Retinal pigment epithelial cell (primary cell): ENCODE measurements at regions not wholly inside any gene's neighbourhood (a gene's known extent, or its start where the extent isn't known, plus 50 kb on each side); places are given as distances from the start of the nearest gene placed in this dataset.
A peak's percentile ranks its signal among the peaks of the same experiment; 100 is the strongest.

ENCODE experiments used
- DNase-seq: peaks from one replicate; pipeline ENCODE4 v3.0.0-alpha.2; 2010; ENCODE audit warnings: low read depth
- H3K4me3 ChIP-seq: 2 replicates; pipeline ENCODE4 v1.5.1; 2011; ENCODE audit warnings: mild to moderate bottlenecking, low read length, control low read depth, moderate library complexity
- TF ChIP-seq, protein P1 (sequence below): conservative IDR thresholded peaks from 2 replicates; pipeline ENCODE4 v1.5.1; 2011; ENCODE audit warnings: low read depth, low read length, control low read depth, inconsistent platforms

DNA sequence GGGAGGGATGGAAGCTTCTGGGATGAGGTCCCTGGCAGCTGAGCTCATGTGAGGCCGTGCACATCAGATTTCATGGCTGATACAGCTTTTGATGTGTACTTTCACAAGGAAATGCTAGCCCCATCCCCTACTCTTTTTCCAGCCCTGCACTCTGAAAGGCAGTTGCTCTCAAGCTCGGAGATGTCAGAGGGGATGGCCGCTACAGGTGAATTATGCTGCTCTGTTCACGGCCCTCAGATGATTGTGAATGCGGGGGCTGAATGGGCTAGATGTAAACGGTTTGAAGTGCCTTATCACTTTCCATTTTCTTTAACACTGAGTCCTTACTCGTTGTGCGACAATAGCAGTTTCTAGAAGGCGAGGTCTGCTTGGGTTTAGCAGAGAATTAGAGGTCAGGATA is 88.0 kb upstream of the RASGRF1 start:
- TF ChIP-seq, protein P1, sequence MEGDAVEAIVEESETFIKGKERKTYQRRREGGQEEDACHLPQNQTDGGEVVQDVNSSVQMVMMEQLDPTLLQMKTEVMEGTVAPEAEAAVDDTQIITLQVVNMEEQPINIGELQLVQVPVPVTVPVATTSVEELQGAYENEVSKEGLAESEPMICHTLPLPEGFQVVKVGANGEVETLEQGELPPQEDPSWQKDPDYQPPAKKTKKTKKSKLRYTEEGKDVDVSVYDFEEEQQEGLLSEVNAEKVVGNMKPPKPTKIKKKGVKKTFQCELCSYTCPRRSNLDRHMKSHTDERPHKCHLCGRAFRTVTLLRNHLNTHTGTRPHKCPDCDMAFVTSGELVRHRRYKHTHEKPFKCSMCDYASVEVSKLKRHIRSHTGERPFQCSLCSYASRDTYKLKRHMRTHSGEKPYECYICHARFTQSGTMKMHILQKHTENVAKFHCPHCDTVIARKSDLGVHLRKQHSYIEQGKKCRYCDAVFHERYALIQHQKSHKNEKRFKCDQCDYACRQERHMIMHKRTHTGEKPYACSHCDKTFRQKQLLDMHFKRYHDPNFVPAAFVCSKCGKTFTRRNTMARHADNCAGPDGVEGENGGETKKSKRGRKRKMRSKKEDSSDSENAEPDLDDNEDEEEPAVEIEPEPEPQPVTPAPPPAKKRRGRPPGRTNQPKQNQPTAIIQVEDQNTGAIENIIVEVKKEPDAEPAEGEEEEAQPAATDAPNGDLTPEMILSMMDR, result no peak
- no peak overlapping the region for H3K4me3 ChIP-seq
- DNase-seq, result no peak

DNA sequence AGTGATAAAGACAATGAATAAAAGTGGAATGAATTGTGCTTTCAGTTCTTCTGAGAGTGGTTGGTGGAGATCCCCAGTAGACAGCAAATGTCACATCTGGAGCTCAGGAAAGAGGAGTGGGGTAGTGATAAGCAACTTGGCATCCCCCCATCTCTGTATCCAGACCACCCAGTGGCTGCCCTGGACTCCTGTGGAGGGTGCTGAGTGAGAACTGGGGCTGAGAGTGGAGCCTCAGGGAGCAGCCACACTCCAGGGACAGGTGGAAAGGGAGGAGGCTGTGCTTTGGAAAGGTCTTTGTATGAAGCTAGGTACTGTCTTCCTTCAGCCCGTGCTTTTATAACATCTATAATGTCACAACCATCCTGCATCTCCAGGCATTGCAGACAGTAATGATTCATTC is 85.6 kb upstream of the RASGRF1 start:
- no peak overlapping the region for H3K4me3 ChIP-seq
- TF ChIP-seq, protein P1, result no peak
- no peak for DNase-seq

DNA sequence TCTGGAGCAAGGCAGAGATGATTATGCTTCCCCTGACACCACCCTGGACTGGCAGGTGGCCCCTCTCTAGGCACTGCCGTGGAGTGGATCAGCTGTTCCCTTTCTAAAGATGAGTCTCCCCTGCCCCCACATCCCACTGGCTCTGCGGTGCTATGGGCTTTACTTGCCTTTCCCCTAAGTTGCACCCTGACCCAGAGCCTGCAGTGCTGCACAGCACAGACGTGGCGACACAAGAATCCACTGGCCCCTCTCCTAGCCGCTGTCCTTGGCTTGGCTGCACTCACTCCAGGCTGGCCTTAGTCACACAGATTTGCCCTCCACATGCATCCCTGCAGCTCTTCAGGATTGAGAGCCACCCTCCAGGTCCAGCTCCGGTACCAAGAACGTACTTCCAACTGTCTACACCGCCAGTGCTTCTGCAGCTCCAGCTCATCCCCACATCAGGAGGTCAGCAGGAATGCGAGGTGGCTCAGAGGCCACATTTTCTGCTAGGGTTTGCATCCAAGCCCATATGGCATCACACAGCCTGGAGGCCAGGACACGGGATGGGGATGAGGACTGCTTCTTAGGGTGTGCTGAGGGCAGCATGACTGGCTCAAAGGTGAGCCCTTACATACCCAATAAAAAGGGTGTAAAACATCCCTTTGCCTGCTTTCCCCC is 82.4 kb upstream of the RASGRF1 start:
- DNase-seq, result no peak
- TF ChIP-seq, protein P1, result no peak
- no peak overlapping the region for H3K4me3 ChIP-seq

DNA sequence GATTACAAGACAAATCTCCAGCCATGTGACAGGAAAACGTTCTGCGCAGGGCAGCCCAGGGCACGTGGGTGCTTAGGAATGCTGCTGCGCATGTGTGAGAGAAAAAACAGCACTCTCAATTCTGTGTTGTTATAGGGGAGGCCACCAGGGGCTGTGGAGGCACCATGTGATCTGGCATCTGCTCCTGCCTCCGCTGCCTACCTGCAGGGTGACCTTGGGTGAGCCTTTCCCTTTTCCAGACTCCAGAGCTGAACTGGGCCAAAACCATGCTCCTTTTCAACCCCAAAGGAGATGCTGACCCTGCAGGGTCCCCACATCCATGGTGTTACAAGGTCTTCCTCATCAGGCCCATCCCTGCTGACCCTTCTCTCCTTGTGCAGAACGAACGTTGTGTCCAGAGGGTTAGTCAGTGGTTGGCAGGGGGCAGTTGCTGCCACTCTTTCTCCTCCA is 81.5 kb upstream of the RASGRF1 start:
- no peak overlapping the region for H3K4me3 ChIP-seq
- TF ChIP-seq, protein P1, result peak; percentile 39
- peak; percentile 16 for DNase-seq

DNA sequence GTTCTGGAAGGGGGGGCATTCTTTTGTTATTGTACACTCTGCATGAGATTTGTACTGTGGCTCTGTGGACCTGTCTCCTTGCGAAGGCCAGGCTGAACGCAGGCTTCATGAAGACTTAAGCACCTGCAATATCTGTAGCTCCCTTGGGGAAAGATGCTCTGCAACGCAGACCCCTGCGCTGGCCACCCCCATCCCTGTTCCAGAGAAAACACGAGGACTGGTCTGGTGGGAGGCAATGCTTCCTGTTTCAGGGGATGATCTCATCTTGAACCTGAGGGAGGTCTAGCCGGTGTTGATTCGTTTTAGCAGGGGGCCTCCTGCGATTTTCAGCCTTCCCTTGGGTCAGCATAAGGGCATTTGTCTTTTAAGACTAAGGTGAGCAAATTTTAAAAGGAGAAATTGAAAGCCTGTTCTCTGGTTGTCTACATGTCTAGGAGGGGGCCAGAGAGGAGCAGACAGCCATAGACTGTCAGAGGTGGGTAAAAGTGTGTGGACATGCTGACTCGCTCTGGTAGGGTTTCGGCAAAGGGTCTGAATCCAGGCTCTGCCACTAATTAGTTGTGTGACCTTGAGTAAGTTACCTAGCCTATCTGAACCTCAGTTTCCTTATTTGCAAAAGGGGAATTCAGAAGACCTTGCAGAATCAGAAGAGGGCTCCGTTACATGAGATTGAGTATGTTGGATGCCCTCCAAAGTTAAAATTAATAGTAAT is 80.9 kb upstream of the RASGRF1 start:
- TF ChIP-seq, protein P1, result no peak
- no peak overlapping the region for H3K4me3 ChIP-seq

DNA sequence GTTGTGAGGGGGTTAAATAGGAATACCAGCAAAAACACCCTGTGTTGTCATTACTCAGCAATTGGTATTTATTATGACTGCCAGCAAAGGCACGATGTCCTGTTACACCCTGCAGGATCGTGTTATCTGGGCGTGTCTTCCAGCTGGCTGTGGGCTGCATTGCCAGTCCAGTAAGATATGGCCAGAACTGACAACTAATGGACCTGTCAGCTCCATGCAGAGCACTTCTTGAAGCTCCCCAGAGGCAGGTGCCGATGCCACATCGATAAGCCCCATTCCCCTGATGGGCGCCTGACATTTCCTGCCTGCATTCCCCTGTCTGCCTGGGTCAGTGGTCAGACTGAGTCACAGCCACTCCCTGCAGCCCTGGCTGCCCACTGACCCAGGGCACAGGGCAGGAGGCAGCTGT is 79.7 kb upstream of the RASGRF1 start:
- TF ChIP-seq, protein P1, result no peak
- DNase-seq, result peak; percentile 27
- H3K4me3 ChIP-seq, result no peak overlapping the region

More for the DNA sequence above, 80.9 kb upstream of the RASGRF1 start:
- no peak for DNase-seq
